ENCODE measurements at regions not wholly inside any gene's neighbourhood (a gene's known extent, or its start where the extent isn't known, plus 50 kb on each side); places are given as distances from the start of the nearest gene placed in this dataset.

- TF ChIP-seq CTCF (IDR thresholded peaks at IDR 0.05) (no peak), ZFX (IDR thresholded peaks at IDR 0.05; ENCODE audit: borderline replicate concordance) (no peak)
Measured at GRCh38 chr10:78428579-78428978, 394.9 kb downstream of the RPS24 start.

All from 22Rv1 (cell line).